Activated T-cell treated with anti-CD3 and anti-CD28 coated beads, Interleukin-2, amount 50 U/mL, for 24 hours (primary cell): ENCODE measurements at regions not wholly inside any gene's neighbourhood (a gene's known extent, or its start where the extent isn't known, plus 50 kb on each side); places are given as distances from the start of the nearest gene placed in this dataset.

Experiments used
- DNase-seq: peaks from one replicate; pipeline ENCODE4 v3.0.0-alpha.2; 2020
- H3K27ac Mint-ChIP-seq: 2 replicates; pipeline ENCODE4 v1.8.0; 2020; ENCODE audit warnings: mild to moderate bottlenecking, mixed read lengths
- H3K27me3 Mint-ChIP-seq: 2 replicates; pipeline ENCODE4 v1.8.0; 2020; ENCODE audit warnings: mixed read lengths
- H3K36me3 Mint-ChIP-seq: 2 replicates; pipeline ENCODE4 v1.8.0; 2020; ENCODE audit warnings: low read depth, mixed read lengths
- H3K4me1 Mint-ChIP-seq: 2 replicates; pipeline ENCODE4 v1.8.0; 2020; ENCODE audit warnings: low read depth, mixed read lengths
- H3K4me3 Mint-ChIP-seq: 2 replicates; pipeline ENCODE4 v1.8.0; 2020; ENCODE audit warnings: mild to moderate bottlenecking, moderate library complexity, mixed read lengths
- H3K9me3 Mint-ChIP-seq: 2 replicates; pipeline ENCODE4 v1.8.0; 2020; ENCODE audit warnings: mixed read lengths

DNA sequence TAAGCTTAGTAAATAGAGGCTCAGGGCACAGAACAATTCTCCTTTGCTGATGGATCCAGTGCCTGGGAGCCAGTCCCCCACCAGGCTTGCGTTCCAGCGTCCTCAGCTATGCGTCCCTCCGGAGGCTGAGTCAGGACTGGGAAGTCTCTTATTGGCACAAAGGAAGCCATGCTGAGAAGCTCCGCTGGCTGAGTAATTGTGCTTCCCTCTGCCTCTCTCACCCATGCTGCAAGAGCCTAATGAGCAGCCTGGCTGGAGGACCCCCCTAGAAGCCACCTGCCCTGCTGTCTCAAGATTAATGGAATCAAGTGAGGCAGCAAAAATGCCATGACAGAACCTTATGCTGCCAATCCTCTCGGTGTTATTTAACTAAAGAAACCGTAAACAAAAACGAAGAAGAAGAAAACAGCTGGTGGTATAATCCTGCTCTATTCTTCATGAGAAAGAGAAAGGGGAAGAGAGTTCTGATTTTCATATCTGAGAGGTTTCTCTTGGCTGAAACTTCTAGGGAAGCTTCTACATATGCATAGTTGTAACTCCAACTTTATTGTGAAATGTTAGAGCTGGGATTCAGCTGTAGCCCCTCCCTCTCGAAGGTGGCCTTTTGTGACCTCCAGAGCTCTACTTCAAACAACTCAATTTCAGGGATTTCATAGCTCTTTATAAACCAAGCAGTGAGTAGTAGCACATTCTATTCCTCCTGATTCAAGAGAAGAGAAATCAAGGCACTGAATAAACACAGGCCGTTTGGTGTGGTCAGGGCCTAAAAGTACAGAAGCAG is 185.4 kb upstream of the SEMA6A start:
- Mint-ChIP-seq H3K9me3 (no peaks in the 10 kb centered on the region), H3K4me3 (no peak overlapping the region), H3K36me3 (no peaks in the 10 kb centered on the region), H3K27me3 (peaks cover 8% of the 10 kb centered on the region), H3K4me1 (no peaks in the 10 kb centered on the region), H3K27ac (no peak overlapping the region)
- no peak for DNase-seq

DNA sequence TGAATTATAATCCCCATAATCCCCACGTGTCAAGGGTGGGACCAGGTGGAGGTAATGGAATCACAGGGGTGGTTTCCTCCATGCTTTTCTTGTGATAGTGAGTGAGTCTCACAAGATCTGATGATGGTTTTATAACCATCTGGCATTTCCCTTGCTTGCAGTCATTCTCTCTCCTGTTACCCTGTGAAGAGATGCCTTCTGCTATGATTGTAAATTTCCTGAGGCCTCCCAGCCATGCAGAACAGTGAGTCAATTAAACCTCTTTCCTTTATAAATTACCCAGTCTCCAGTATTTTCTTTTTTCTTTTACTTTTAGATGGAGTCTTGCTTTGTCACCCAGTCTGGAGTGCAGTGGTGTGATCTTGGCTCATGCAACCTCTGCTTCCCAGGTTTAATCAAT is 182.7 kb upstream of the SEMA6A start:
- H3K4me1 Mint-ChIP-seq: no peaks in the 10 kb centered on the region
- DNase-seq: no peak
- no peak overlapping the region for H3K27ac Mint-ChIP-seq
- H3K27me3 Mint-ChIP-seq: peaks cover 8% of the 10 kb centered on the region
- no peak overlapping the region for H3K4me3 Mint-ChIP-seq
- no peaks in the 10 kb centered on the region for H3K36me3 Mint-ChIP-seq
- no peaks in the 10 kb centered on the region for H3K9me3 Mint-ChIP-seq

DNA sequence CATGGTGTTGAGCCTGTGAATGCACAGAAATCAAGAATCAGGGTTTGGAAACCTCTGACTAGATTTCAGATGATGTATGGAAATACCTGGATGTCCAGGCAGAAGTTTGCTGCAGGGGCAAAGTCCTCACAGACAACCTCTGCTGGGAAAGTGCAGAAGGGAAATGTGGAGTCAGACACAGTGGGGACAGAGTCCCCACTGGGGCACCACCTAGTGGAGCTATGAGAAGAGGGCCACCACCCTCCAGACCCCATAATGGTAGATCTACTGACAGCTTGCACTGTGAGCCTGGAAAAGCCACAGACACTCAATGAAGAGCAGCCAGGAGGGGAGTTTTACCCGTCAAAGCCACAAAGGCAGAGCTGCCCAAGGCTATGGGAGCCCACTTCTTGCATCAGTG is 181.9 kb upstream of the SEMA6A start:
- Mint-ChIP-seq H3K27ac (no peak overlapping the region), H3K9me3 (no peaks in the 10 kb centered on the region), H3K4me1 (no peaks in the 10 kb centered on the region), H3K27me3 (peaks cover 8% of the 10 kb centered on the region), H3K36me3 (no peaks in the 10 kb centered on the region), H3K4me3 (no peak overlapping the region)
- DNase-seq: no peak

DNA sequence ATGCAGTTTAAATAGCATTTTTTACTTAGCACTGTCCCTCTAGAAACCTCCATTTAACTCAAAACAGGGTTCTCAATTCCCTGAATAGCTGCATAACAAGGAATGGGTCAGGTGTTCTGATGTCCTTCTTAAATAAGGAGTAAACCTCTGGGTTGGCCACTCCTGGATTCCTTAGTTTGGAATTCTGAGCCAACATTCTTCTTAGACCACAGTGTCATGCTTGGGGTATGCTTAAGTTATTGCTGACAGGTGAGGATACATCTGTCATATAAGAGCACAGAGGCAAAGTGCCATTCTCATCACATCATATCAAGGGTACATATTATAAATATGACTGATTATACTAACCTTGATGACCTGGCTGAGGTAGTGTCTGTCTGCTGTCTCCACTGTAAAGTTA is 179.9 kb upstream of the SEMA6A start:
- H3K27me3 Mint-ChIP-seq: peaks cover 8% of the 10 kb centered on the region

DNA sequence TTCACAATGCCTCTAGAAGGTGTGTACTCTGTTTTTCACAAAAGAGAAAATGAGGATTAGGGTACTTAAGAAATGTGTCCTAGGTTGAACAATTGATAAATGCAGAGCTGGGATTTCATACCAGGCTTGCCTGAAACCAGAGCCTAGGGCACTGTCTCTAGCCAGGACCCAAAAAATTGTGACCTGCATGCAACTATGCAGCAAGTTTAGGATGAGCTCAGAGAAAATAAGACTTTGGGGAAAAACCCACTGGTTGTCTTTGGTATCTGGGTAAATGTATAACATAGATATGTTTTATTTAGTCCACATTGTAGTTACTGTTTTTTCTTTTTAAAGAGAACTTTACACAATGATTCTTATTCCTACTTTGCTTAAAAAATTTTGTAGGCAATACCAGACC is 177.1 kb upstream of the SEMA6A start:
- no peak for DNase-seq
- Mint-ChIP-seq H3K27ac (no peak overlapping the region), H3K4me1 (no peaks in the 10 kb centered on the region), H3K27me3 (peaks cover 3% of the 10 kb centered on the region), H3K36me3 (no peaks in the 10 kb centered on the region), H3K4me3 (no peak overlapping the region), H3K9me3 (no peaks in the 10 kb centered on the region)

More for the DNA sequence above, 179.9 kb upstream of the SEMA6A start:
- Mint-ChIP-seq H3K9me3 (no peaks in the 10 kb centered on the region), H3K4me1 (no peaks in the 10 kb centered on the region), H3K4me3 (no peak overlapping the region), H3K36me3 (no peaks in the 10 kb centered on the region), H3K27ac (no peak overlapping the region)
- no peak for DNase-seq

DNA sequence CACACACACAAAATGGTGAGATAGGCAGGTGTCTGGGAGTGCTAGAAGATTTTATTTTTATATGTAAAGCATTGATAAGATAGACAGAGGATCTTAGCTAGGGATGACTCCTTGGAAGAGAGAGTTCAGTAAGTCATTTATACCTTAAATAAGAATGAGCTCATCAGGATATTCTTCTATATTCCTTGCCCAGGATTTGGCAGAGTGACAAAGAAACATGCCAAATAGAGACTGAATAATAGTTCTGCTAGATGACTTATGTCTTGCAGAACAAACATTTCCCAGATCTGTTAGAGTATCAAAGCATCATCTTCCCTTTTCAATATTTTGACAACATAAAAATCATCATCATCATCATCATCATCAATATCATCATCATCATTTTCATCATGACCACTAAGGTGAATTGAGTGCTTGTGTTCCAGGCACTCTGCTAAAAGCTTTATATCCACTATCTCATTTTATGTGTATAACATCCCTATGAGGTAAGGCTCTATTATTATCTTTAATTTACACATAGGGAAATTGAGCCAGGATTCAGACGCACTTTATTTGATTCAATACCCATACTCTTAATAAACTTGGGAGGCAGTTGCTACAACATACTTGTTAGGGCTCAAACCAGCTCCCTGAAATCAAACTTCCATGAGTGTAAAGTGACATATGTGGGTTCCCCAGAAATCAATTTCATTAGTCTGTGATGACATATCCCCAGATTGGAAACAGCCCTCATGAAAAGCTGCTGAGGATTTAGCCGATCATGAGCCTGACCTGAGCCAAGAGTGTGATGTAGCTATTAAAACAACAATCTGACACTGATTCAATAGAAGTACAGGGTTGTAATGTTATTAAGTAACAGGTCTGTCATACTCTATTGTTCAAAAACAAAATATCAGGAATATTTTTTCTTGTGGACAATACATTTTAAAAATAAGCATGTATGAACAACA is 176.3 kb upstream of the SEMA6A start:
- H3K36me3 Mint-ChIP-seq: no peaks in the 10 kb centered on the region
- H3K4me1 Mint-ChIP-seq: no peaks in the 10 kb centered on the region
- no peaks in the 10 kb centered on the region for H3K9me3 Mint-ChIP-seq
- H3K27me3 Mint-ChIP-seq: no peaks in the 10 kb centered on the region
- H3K4me3 Mint-ChIP-seq: no peak overlapping the region
- H3K27ac Mint-ChIP-seq: no peak overlapping the region
- no peak for DNase-seq

DNA sequence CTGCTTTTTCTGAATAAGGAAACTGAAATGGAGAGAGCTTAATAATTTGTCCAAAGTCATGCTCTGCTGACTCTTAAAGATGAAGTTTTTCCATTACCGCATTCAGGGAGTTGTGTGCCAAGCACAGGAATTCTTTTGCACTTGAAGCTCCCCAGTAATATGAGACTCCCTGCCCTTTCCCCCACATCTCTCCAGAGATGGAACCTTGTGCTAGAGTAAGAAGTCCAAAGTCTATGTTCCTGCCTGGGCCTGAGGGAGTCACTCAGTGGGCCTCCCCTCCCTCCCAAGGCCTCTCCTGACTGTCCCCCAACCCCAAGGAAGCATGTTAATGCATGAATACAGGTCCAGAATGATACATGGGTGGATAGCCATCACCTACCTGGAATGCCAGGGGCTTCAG is 173.3 kb upstream of the SEMA6A start:
- H3K4me3 Mint-ChIP-seq: no peak overlapping the region
- peaks cover 6% of the 10 kb centered on the region for H3K9me3 Mint-ChIP-seq
- H3K27me3 Mint-ChIP-seq: no peaks in the 10 kb centered on the region
- no peak for DNase-seq
- no peak overlapping the region for H3K27ac Mint-ChIP-seq
- H3K4me1 Mint-ChIP-seq: no peaks in the 10 kb centered on the region
- H3K36me3 Mint-ChIP-seq: no peaks in the 10 kb centered on the region

DNA sequence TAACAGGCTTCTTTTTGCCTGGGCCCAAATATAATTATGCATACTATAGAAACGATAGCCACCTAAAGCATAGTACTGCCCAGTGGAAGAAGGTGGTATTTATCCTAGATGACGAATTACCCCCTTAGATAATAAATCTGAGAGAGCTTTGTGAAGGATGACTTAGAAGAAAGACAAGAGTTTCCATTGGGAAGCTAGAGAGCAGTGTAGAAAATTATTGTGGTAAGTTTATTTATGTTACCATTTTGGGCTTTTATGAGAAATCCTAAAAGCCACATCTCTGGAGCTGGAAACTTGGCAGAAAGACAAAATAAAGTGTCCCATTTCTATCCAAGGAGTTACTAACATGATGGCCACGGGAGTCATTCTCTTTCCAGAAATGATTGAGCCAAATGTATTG is 172.0 kb upstream of the SEMA6A start:
- H3K4me3 Mint-ChIP-seq: no peak overlapping the region
- no peak for DNase-seq
- H3K27me3 Mint-ChIP-seq: no peaks in the 10 kb centered on the region
- H3K9me3 Mint-ChIP-seq: peaks cover 6% of the 10 kb centered on the region
- H3K36me3 Mint-ChIP-seq: no peaks in the 10 kb centered on the region
- H3K27ac Mint-ChIP-seq: no peak overlapping the region
- no peaks in the 10 kb centered on the region for H3K4me1 Mint-ChIP-seq

DNA sequence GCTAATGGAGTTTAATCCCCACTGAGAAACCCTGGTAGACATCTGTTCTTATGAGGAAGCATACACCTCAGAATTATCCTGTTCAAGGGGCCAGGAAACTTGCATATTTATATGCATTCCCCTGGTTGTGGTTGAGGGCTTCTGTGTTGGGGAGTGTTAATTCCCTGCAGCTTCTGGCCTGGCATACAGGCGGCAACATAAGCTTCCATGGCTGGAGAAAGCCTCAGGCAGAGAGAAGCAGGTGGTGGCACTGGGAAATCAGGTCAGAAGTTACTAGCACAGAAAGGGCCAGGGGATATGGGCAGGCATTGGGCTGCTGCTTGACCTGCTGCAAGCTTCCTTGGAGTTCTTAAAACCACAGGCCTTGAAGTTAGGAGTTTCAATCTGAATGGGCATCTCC is 166.1 kb upstream of the SEMA6A start:
- no peaks in the 10 kb centered on the region for H3K36me3 Mint-ChIP-seq

DNA sequence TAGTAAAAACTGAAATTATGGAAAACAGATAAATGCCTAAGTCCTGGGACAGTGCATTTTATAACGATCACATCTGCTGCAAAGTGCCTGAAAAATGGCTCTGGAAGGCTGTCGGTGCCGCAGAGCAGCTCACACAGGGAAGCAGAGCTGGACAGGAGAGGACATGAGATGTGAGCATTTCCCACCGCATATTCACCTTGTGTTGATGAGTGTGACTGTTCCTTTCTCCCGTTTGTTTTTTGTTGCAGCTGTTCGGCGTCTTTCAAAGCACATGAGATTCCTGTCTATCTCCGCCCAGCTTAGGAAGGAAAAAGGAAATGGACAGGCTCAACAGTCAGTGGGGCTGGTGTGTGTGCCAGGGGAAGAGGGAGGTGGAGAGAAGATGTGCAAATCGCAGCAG is 164.9 kb upstream of the SEMA6A start:
- H3K27ac Mint-ChIP-seq: no peak overlapping the region
- H3K4me1 Mint-ChIP-seq: no peaks in the 10 kb centered on the region
- H3K36me3 Mint-ChIP-seq: no peaks in the 10 kb centered on the region
- peaks cover 2% of the 10 kb centered on the region for H3K27me3 Mint-ChIP-seq
- no peak for DNase-seq
- H3K9me3 Mint-ChIP-seq: peaks cover 6% of the 10 kb centered on the region
- no peak overlapping the region for H3K4me3 Mint-ChIP-seq

More for the DNA sequence above, 166.1 kb upstream of the SEMA6A start:
- DNase-seq: no peak
- Mint-ChIP-seq H3K4me1 (no peaks in the 10 kb centered on the region), H3K4me3 (no peak overlapping the region), H3K27me3 (peaks cover 2% of the 10 kb centered on the region), H3K27ac (no peak overlapping the region), H3K9me3 (peaks cover 6% of the 10 kb centered on the region)

DNA sequence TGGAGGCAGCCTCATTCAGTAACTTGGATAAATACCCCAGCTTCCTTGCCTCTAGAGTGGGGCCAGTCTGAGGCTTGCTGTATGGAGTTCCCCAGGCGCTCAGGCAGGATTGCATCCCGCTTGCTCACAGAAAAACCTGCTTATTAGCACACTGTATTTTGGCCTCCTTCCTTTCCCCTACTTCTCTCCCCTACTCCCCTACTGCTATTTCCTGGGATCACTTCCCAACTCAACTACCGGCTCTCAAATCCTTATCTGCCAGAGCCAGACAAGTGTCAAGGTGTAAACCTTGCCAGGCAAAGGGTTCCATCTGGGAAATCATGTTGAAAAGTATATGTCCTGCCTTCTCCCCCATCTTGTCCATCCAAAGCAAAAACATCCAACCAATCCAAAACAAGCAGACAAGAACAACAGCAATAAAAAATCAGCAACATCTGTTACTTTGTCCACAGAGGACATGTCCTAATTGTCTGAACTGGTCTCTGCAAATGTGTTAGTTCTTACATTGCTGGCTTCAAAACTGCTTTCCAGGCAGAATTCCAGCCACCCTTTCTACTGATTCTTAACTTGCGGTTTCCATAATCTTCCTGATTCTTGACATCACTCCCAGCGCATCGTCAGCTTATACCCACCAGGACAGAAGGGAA is 164.1 kb upstream of the SEMA6A start:
- peaks cover 2% of the 10 kb centered on the region for H3K27me3 Mint-ChIP-seq
- H3K36me3 Mint-ChIP-seq: no peaks in the 10 kb centered on the region
- peaks cover 3% of the 10 kb centered on the region for H3K9me3 Mint-ChIP-seq
- H3K4me3 Mint-ChIP-seq: no peak overlapping the region
- H3K4me1 Mint-ChIP-seq: no peaks in the 10 kb centered on the region
- DNase-seq: no peak
- H3K27ac Mint-ChIP-seq: no peak overlapping the region

DNA sequence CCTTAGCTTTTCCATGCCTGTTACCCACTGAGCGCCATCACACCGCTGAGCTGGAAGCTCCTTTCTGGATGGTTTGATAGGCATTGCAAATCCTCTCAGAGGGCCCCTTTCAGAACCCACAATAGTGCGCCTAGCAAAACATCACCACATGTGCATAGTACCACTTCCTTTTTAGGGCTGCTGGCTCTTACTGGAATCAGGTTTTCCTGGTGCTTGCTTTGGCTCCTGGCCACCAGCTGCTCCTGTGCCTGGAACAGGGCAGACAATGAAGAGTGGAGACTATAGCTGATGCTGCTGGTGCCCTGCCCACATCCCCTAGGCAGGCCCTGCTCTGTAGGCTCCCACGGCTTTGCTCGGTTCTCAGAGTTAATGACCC is 163.6 kb upstream of the SEMA6A start:
- H3K4me3 Mint-ChIP-seq: no peak overlapping the region
- peaks cover 2% of the 10 kb centered on the region for H3K27me3 Mint-ChIP-seq
- no peaks in the 10 kb centered on the region for H3K4me1 Mint-ChIP-seq
- no peak overlapping the region for H3K27ac Mint-ChIP-seq
- H3K9me3 Mint-ChIP-seq: no peaks in the 10 kb centered on the region
- DNase-seq: no peak
- H3K36me3 Mint-ChIP-seq: no peaks in the 10 kb centered on the region

DNA sequence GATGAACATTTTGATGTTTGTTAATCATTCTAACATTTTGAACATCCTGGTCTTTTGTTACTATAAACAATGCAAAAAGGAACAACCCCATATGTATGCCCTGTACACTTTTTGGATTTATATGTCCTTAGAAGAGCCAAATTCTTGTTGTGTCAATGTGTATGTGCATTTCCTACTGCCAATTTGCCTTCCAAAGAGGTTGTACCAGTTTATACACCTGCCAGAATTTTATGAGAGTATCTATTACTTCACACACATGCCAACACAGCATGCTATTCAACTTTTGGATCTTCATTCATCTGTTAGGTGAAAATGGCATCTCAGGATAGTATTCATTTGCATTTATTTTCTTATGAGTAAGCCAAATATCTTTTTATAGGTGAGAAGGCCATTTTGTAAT is 162.0 kb upstream of the SEMA6A start:
- DNase-seq: no peak
- Mint-ChIP-seq H3K4me1 (no peaks in the 10 kb centered on the region), H3K9me3 (no peaks in the 10 kb centered on the region), H3K4me3 (no peak overlapping the region), H3K36me3 (no peaks in the 10 kb centered on the region), H3K27me3 (peaks cover 2% of the 10 kb centered on the region), H3K27ac (no peak overlapping the region)

DNA sequence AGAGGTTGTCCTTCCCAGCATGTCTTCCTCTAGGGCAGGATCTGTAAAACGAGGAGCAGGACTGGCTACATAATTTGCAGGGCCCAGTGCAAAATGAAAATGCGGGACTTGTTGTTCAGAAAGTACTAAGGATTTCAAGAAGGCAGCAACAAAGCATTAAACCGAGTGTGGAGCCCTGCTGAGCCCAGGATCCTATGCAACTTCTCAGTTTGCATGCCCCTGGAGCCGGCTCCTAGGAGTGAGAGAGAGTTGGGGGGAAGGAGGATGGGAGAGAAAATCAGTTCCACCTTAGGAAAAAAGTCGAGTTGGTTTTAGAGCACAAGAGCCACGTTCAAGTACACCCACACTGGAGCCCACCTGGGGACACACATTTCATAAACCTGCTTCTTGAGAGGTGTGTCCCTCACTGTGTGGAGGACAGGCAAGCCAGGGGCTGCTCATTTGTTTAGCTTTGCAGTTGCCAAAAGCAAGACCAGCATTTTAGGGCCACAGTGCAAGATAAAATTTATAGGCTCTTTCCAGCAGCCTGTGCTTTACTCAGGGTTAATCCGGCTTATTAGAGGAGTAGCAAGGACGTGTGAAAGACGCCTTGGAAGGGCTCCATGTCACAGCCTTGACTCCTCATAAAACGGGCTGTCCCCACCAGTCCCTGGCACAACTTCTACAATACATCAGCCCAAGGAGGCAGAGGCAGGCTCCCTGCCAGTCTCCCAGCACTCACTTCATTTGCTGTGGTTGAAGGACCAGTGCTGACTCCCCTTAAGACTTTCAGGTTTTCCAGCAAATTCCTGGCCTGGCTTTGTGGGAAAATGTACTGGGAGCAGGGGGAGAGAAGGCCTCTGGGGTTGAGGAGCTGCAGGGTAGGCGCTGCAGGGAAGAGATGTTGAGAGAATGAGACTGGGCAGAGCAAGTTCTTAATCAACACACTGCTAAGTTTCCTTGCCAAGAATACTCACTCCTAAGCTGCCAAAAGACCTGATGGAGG is 159.7 kb upstream of the SEMA6A start:
- H3K4me1 Mint-ChIP-seq: no peaks in the 10 kb centered on the region
- no peak overlapping the region for H3K27ac Mint-ChIP-seq
- no peaks in the 10 kb centered on the region for H3K36me3 Mint-ChIP-seq
- no peaks in the 10 kb centered on the region for H3K9me3 Mint-ChIP-seq
- DNase-seq: no peak
- H3K27me3 Mint-ChIP-seq: no peaks in the 10 kb centered on the region
- no peak overlapping the region for H3K4me3 Mint-ChIP-seq
